CD4-positive, alpha-beta memory T cell (primary cell): ENCODE measurements at regions not wholly inside any gene's neighbourhood (a gene's known extent, or its start where the extent isn't known, plus 50 kb on each side); places are given as distances from the start of the nearest gene placed in this dataset.
"Not testable (repeated sequence)": the region's sequence is repeated elsewhere in the genome, so short reads cannot be mapped to it uniquely, and the experiment has no call there.

Experiments
- CTCF ChIA-PET: fragments of 350-600 bp; sonication (Branson Sonifier 250); formaldehyde crosslinking; loops from one replicate; lab custom pipeline; 2021; ENCODE audit warnings: inconsistent platforms; ENCODE audit not compliant: partially characterized antibody; lab: Charles Lee
- POLR2A ChIA-PET: fragments of 350-600 bp; sonication (Branson Sonifier 250); formaldehyde crosslinking; loops from one replicate; lab custom pipeline; 2021; ENCODE audit not compliant: partially characterized antibody; lab: Charles Lee
- DNase-seq, 5 donors: peaks; one replicate each; pipeline versions ENCODE4 v3.0.0 to v3.0.0-alpha.2; 2020 to 2022; ENCODE audit warnings: mixed read lengths in 1 of 5
- H3K27ac ChIP-seq: one replicate; pipeline ENCODE4 v1.7.0; 2013; ENCODE audit warnings: low read depth, low read length
- H3K27me3 ChIP-seq: 2 replicates; pipeline ENCODE4 v1.7.0; 2013; ENCODE audit warnings: mild to moderate bottlenecking, low read length, moderate library complexity; ENCODE audit not compliant: insufficient read depth
- H3K36me3 ChIP-seq: 2 replicates; pipeline ENCODE4 v1.7.0; 2013; ENCODE audit warnings: mild to moderate bottlenecking, low read length, moderate library complexity; ENCODE audit not compliant: insufficient read depth
- H3K4me1 ChIP-seq: 2 replicates; pipeline ENCODE4 v1.7.0; 2013; ENCODE audit warnings: mild to moderate bottlenecking, low read length, moderate library complexity; ENCODE audit not compliant: insufficient read depth
- H3K4me3 ChIP-seq, 2 donors: one replicate each; pipeline ENCODE4 v1.7.0; 2013; ENCODE audit warnings: low read length in 2 of 2, mild to moderate bottlenecking in 1 of 2
- H3K9me3 ChIP-seq, 2 donors: one replicate each; pipeline ENCODE4 v1.7.0; 2013; ENCODE audit warnings: low read length in 2 of 2, control low read depth in 1 of 2; ENCODE audit not compliant: control insufficient read depth in 1 of 2
- H3K27ac Mint-ChIP-seq, 7 donors: one replicate each; pipeline ENCODE4 v1.8.0; 2020 to 2021; ENCODE audit warnings: mixed read lengths in 7 of 7, mild to moderate bottlenecking in 6 of 7, inconsistent platforms in 3 of 7, moderate library complexity in 3 of 7
- H3K27me3 Mint-ChIP-seq, 2 donors: one replicate each; pipeline ENCODE4 v1.8.0; 2020 to 2021; ENCODE audit warnings: mixed read lengths in 2 of 2
- H3K36me3 Mint-ChIP-seq, 2 donors: one replicate each; pipeline ENCODE4 v1.8.0; 2020 to 2021; ENCODE audit warnings: mixed read lengths in 2 of 2, inconsistent platforms in 1 of 2, mild to moderate bottlenecking in 1 of 2
- H3K4me1 Mint-ChIP-seq, 4 donors: one replicate each; pipeline ENCODE4 v1.8.0; 2020 to 2021; ENCODE audit warnings: mixed read lengths in 4 of 4, mild to moderate bottlenecking in 1 of 4
- H3K4me3 Mint-ChIP-seq, 8 donors: one replicate each; pipeline ENCODE4 v1.8.0; 2020 to 2021; ENCODE audit warnings: mixed read lengths in 8 of 8, mild to moderate bottlenecking in 7 of 8, moderate library complexity in 6 of 8, inconsistent platforms in 3 of 8
- H3K9me3 Mint-ChIP-seq, 8 donors: one replicate each; pipeline ENCODE4 v1.8.0; 2020 to 2021; ENCODE audit warnings: mixed read lengths in 8 of 8, mild to moderate bottlenecking in 5 of 8, inconsistent platforms in 3 of 8, moderate library complexity in 1 of 8
- intact Hi-C: fragments of 100-400 bp; cut with micrococcal nuclease; formaldehyde crosslinking; loops from one replicate; pipeline ENCODE4 v1.15.1; 2023

- ChIA-PET CTCF (no interaction called here), POLR2A (no interaction called here)
- intact Hi-C loops, result no loop called here
- Mint-ChIP-seq H3K4me1 (no peaks in the 10 kb centered on the region), H3K4me3 (no peak overlapping the region), H3K9me3 (peaks cover 0 to 5% (median 2%) of the 10 kb centered on the region in 8 donors), H3K36me3 (no peaks in the 10 kb centered on the region), H3K27me3 (peaks cover 0 to 2% of the 10 kb centered on the region in 2 donors), H3K27ac (no peak overlapping the region)
- no peaks in the 10 kb centered on the region for H3K4me1 ChIP-seq
- no peak for DNase-seq
- H3K4me3 ChIP-seq, result no peak overlapping the region
- no peaks in the 10 kb centered on the region for H3K9me3 ChIP-seq
- no peak overlapping the region for H3K27ac ChIP-seq
- no peaks in the 10 kb centered on the region for H3K27me3 ChIP-seq
- H3K36me3 ChIP-seq, result no peaks in the 10 kb centered on the region
These were observed 132.3 kb downstream of the ZNF608 start for GRCh38 chr5:124614105-124614504.

- DNase-seq, result no peak
- ChIA-PET POLR2A (no interaction called here), CTCF (no interaction called here)
These were observed 133.0 kb downstream of the ZNF608 start for GRCh38 chr5:124613273-124613953.

GRCh38 chr5:124612023-124612422, 134.4 kb downstream of the ZNF608 start:
- peaks cover 2% of the 10 kb centered on the region in 2 donors for H3K27me3 Mint-ChIP-seq
- ChIA-PET CTCF (no interaction called here), POLR2A (no interaction called here)
- no peaks in the 10 kb centered on the region for H3K36me3 Mint-ChIP-seq
- Histone ChIP-seq H3K27me3 (no peaks in the 10 kb centered on the region), H3K4me3 (no peak overlapping the region), H3K36me3 (no peaks in the 10 kb centered on the region), H3K27ac (no peak overlapping the region), H3K9me3 (no peaks in the 10 kb centered on the region), H3K4me1 (no peaks in the 10 kb centered on the region)
- H3K4me3 Mint-ChIP-seq, result no peak overlapping the region
- H3K27ac Mint-ChIP-seq, result no peak overlapping the region
- intact Hi-C loops, result no loop called here
- H3K9me3 Mint-ChIP-seq, result peaks cover 0 to 8% (median 2%) of the 10 kb centered on the region in 8 donors
- no peaks in the 10 kb centered on the region for H3K4me1 Mint-ChIP-seq
- DNase-seq, result no peak

More at GRCh38 chr5:124613273-124613953, 133.0 kb downstream of the ZNF608 start:
- H3K27me3 Mint-ChIP-seq, result peaks cover 0 to 2% of the 10 kb centered on the region in 2 donors
- H3K4me1 Mint-ChIP-seq, result no peaks in the 10 kb centered on the region
- no peaks in the 10 kb centered on the region for H3K9me3 ChIP-seq
- H3K36me3 Mint-ChIP-seq, result no peaks in the 10 kb centered on the region
- H3K27me3 ChIP-seq, result no peaks in the 10 kb centered on the region
- peaks cover 0 to 5% (median 2%) of the 10 kb centered on the region in 8 donors for H3K9me3 Mint-ChIP-seq
- no peak overlapping the region for H3K4me3 Mint-ChIP-seq
- H3K27ac ChIP-seq, result no peak overlapping the region
- H3K4me3 ChIP-seq, result no peak overlapping the region
- intact Hi-C loops, result no loop called here
- H3K4me1 ChIP-seq, result no peaks in the 10 kb centered on the region
- H3K36me3 ChIP-seq, result no peaks in the 10 kb centered on the region
- no peak overlapping the region for H3K27ac Mint-ChIP-seq

- H3K4me3 ChIP-seq, H3K4me3 Mint-ChIP-seq, H3K27ac ChIP-seq, H3K4me1 Mint-ChIP-seq, intact Hi-C loops, H3K4me1 ChIP-seq, H3K9me3 Mint-ChIP-seq, H3K36me3 Mint-ChIP-seq, CTCF ChIA-PET, H3K27me3 ChIP-seq, H3K27me3 Mint-ChIP-seq, POLR2A ChIA-PET, H3K36me3 ChIP-seq, H3K27ac Mint-ChIP-seq, H3K9me3 ChIP-seq, DNase-seq: not testable (repeated sequence)
These were observed 135.2 kb downstream of the ZNF608 start for GRCh38 chr5:124611262-124611661.

- POLR2A ChIA-PET, H3K27ac Mint-ChIP-seq, H3K27me3 Mint-ChIP-seq, H3K4me3 Mint-ChIP-seq, DNase-seq, H3K9me3 ChIP-seq, intact Hi-C loops, H3K27ac ChIP-seq, H3K9me3 Mint-ChIP-seq, H3K4me1 ChIP-seq, CTCF ChIA-PET, H3K4me3 ChIP-seq, H3K4me1 Mint-ChIP-seq, H3K36me3 Mint-ChIP-seq, H3K36me3 ChIP-seq, H3K27me3 ChIP-seq: not testable (repeated sequence)
These were observed 136.8 kb downstream of the ZNF608 start for GRCh38 chr5:124609685-124610084.

GRCh38 chr5:124606543-124606942, 139.9 kb downstream of the ZNF608 start:
- Histone ChIP-seq H3K9me3 (no peaks in the 10 kb centered on the region), H3K27me3 (no peaks in the 10 kb centered on the region), H3K4me3 (no peak overlapping the region), H3K4me1 (no peaks in the 10 kb centered on the region), H3K36me3 (no peaks in the 10 kb centered on the region), H3K27ac (no peak overlapping the region)
- H3K9me3 Mint-ChIP-seq, result peaks cover 0 to 8% (median 2%) of the 10 kb centered on the region in 8 donors
- POLR2A ChIA-PET, result no interaction called here
- CTCF ChIA-PET, result no interaction called here
- H3K36me3 Mint-ChIP-seq, result no peaks in the 10 kb centered on the region
- DNase-seq, result no peak
- H3K4me3 Mint-ChIP-seq, result no peak overlapping the region
- intact Hi-C loops, result no loop called here
- no peak overlapping the region for H3K27ac Mint-ChIP-seq
- H3K4me1 Mint-ChIP-seq, result no peaks in the 10 kb centered on the region
- peaks cover 0 to 5% of the 10 kb centered on the region in 2 donors for H3K27me3 Mint-ChIP-seq

- no peaks in the 10 kb centered on the region for H3K4me1 ChIP-seq
- peaks cover 0 to 6% (median 3%) of the 10 kb centered on the region in 8 donors for H3K9me3 Mint-ChIP-seq
- POLR2A ChIA-PET, result no interaction called here
- H3K27me3 ChIP-seq, result no peaks in the 10 kb centered on the region
- no peak for DNase-seq
- H3K4me1 Mint-ChIP-seq, result no peaks in the 10 kb centered on the region
- no peak overlapping the region for H3K4me3 ChIP-seq
- H3K27ac Mint-ChIP-seq, result no peak overlapping the region
- intact Hi-C loops, result no loop called here
- no peak overlapping the region for H3K4me3 Mint-ChIP-seq
- no peaks in the 10 kb centered on the region for H3K36me3 ChIP-seq
- peaks cover 0 to 5% of the 10 kb centered on the region in 2 donors for H3K27me3 Mint-ChIP-seq
- no peak overlapping the region for H3K27ac ChIP-seq
- CTCF ChIA-PET, result no interaction called here
- no peaks in the 10 kb centered on the region for H3K9me3 ChIP-seq
- H3K36me3 Mint-ChIP-seq, result no peaks in the 10 kb centered on the region
These were observed 140.3 kb downstream of the ZNF608 start for GRCh38 chr5:124606093-124606492.
